T-cell (primary cell): ENCODE measurements at regions not wholly inside any gene's neighbourhood (a gene's known extent, or its start where the extent isn't known, plus 50 kb on each side); places are given as distances from the start of the nearest gene placed in this dataset.

Experiments used
- ATAC-seq, 4 experiments: fragments of 200-7000 bp in 3 of 4; fragments of 150-1000 bp in 1 of 4; cut with Tn5 transposase; replicated peaks in 1 of 4; 1 replicate in 3 of 4; 2 replicates in 1 of 4; pipeline ENCODE4 v1.10.0; 2021; ENCODE audit warnings: moderate library complexity in 3 of 4, mild to moderate bottlenecking in 2 of 4, moderate number of reproducible peaks in 1 of 4
- CTCF ChIA-PET, 2 donors: fragments of 300-600 bp; sonication (Branson Sonifier 250); formaldehyde crosslinking; loops; one replicate each; lab custom pipeline; 2022; ENCODE audit warnings: antibody characterized with exemption in 2 of 2; lab: Charles Lee
- POLR2A ChIA-PET, 2 donors: fragments of 300-600 bp; sonication (Branson Sonifier 250); formaldehyde crosslinking; loops; one replicate each; lab custom pipeline; 2022; ENCODE audit warnings: antibody characterized with exemption in 2 of 2; lab: Charles Lee
- DNase-seq, 35 experiments: peaks; one replicate each; pipeline versions ENCODE4 v3.0.0 to v3.0.0-alpha.2; 2013 to 2023
- H3K27ac ChIP-seq: one replicate; pipeline ENCODE4 v1.5.1; 2013; ENCODE audit warnings: low read length
- H3K27me3 ChIP-seq, 2 experiments: replicated peaks in 1 of 2; 1 replicate in 1 of 2; 2 replicates in 1 of 2; pipeline versions ENCODE4 v1.6.1 to v1.7.0; 2013; ENCODE audit warnings: low read length in 1 of 2, mixed read lengths in 1 of 2; ENCODE audit not compliant: control insufficient read depth in 2 of 2, insufficient read depth in 2 of 2; ENCODE audit errors: extremely low read depth in 1 of 2
- H3K36me3 ChIP-seq, 2 donors: 1 replicate in 1 of 2; 2 replicates in 1 of 2; pipeline versions ENCODE4 v1.6.1 to v1.7.0; 2013; ENCODE audit warnings: low read length in 1 of 2; ENCODE audit not compliant: control insufficient read depth in 2 of 2, insufficient read depth in 1 of 2; ENCODE audit errors: extremely low read depth in 1 of 2
- H3K4me1 ChIP-seq, 2 experiments: 1 replicate in 1 of 2; 2 replicates in 1 of 2; pipeline versions ENCODE4 v1.6.1 to v1.7.0; 2013; ENCODE audit warnings: low read length in 2 of 2, mixed read lengths in 1 of 2; ENCODE audit not compliant: insufficient read depth in 2 of 2, control insufficient read depth in 1 of 2; ENCODE audit errors: extremely low read depth in 1 of 2
- H3K4me3 ChIP-seq, 2 donors: 1 replicate in 1 of 2; 2 replicates in 1 of 2; pipeline versions ENCODE4 v1.5.1 to v1.7.0; 2013; ENCODE audit warnings: mild to moderate bottlenecking in 2 of 2, low read length in 1 of 2, moderate library complexity in 1 of 2; ENCODE audit not compliant: control insufficient read depth in 1 of 2; ENCODE audit errors: extremely low read depth in 1 of 2
- H3K9me3 ChIP-seq: 2 replicates; pipeline ENCODE4 v1.7.0; 2013
- H3K27ac Mint-ChIP-seq, 2 donors: one replicate each; pipeline ENCODE4 v1.8.0; 2020 to 2021; ENCODE audit warnings: mild to moderate bottlenecking in 2 of 2, mixed read lengths in 2 of 2
- H3K27me3 Mint-ChIP-seq, 2 donors: one replicate each; pipeline ENCODE4 v1.8.0; 2021 to 2022; ENCODE audit warnings: mixed read lengths in 2 of 2
- H3K36me3 Mint-ChIP-seq: one replicate; pipeline ENCODE4 v1.8.0; 2021; ENCODE audit warnings: mixed read lengths
- H3K4me1 Mint-ChIP-seq, 3 donors: one replicate each; pipeline ENCODE4 v1.8.0; 2020 to 2022; ENCODE audit warnings: mixed read lengths in 3 of 3, mild to moderate bottlenecking in 1 of 3
- H3K4me3 Mint-ChIP-seq, 3 donors: one replicate each; pipeline ENCODE4 v1.8.0; 2020 to 2022; ENCODE audit warnings: mild to moderate bottlenecking in 3 of 3, mixed read lengths in 3 of 3, moderate library complexity in 3 of 3
- H3K9me3 Mint-ChIP-seq, 3 donors: one replicate each; pipeline ENCODE4 v1.8.0; 2020 to 2022; ENCODE audit warnings: mixed read lengths in 3 of 3
- WGBS: methylation state at CpG from one replicate; pipeline ENCODE4 v1.1.5; 2013; ENCODE audit warnings: missing lambda C conversion rate; ENCODE audit not compliant: insufficient coverage; 5-methylcytosine and 5-hydroxymethylcytosine counted together

DNA sequence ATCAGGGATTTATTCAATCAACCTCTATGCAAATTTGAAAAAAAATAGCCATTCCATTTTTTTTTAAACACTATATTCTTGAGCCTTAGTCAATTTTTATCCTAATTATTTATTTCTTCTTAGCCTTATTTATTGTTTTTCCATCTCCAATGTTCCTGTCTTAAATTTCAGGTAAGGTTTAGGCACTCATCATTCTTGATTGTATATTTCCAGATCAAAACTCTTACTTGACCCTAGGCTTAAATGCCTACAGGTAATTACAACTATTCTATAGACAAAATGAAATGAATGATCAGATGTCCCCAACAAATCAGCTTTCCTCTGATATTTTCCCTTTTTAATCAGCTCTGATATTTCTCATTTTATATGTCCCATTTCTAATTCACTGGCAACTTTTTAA lies 402.6 kb upstream of the EPHA7 start:
- Mint-ChIP-seq H3K9me3 (peaks cover 0 to 13% (median 6%) of the 10 kb centered on the region in 3 donors), H3K4me3 (no peak overlapping the region), H3K4me1 (no peaks in the 10 kb centered on the region), H3K27me3 (no peaks in the 10 kb centered on the region), H3K27ac (no peak overlapping the region), H3K36me3 (no peaks in the 10 kb centered on the region)
- no peak for ATAC-seq
- Histone ChIP-seq H3K36me3 (no peaks in the 10 kb centered on the region), H3K9me3 (no peaks in the 10 kb centered on the region), H3K4me3 (no peak overlapping the region), H3K27ac (no peak overlapping the region), H3K4me1 (no peaks in the 10 kb centered on the region), H3K27me3 (no peaks in the 10 kb centered on the region)
- ChIA-PET POLR2A (no interaction called here), CTCF (no interaction called here)
- no peak for DNase-seq

DNA sequence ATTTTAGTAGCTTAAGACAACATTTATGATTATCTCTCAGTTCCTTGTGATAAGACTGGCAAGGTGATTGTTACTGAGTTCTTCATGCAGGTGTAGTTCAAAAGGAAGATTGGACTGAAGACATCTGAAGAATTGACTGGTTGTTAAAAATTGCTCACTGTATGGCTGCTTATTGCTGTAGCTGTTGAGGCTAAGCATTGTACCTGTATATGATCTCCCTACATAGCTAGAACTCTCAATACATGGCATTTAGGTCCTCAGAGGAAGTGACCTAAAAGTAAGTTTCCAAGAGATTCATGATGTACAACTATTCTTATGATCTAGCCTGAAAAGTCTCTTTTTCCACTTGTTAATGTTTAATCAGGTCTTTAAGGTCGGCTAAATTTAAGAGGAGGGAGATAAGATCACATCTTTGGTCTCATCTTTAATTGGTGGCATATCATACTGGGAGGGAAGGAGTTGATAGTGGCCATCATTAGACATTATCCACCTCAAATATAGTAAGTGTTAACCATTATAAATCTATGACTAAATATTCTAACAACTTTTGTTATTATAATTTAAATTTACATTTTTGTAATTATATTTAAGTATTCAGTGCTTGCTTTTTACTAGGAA lies 401.2 kb upstream of the EPHA7 start:
- Histone ChIP-seq H3K27me3 (no peaks in the 10 kb centered on the region), H3K27ac (no peak overlapping the region), H3K36me3 (no peaks in the 10 kb centered on the region), H3K4me3 (no peak overlapping the region), H3K9me3 (no peaks in the 10 kb centered on the region), H3K4me1 (no peaks in the 10 kb centered on the region)
- Mint-ChIP-seq H3K4me1 (no peaks in the 10 kb centered on the region), H3K9me3 (peaks cover 0 to 14% (median 6%) of the 10 kb centered on the region in 3 donors), H3K36me3 (no peaks in the 10 kb centered on the region), H3K27me3 (no peaks in the 10 kb centered on the region), H3K27ac (no peak overlapping the region), H3K4me3 (no peak overlapping the region)
- POLR2A ChIA-PET: no interaction called here
- no CpG with 5 or more reads among the region's 1 CpG for WGBS
- CTCF ChIA-PET: no interaction called here
- ATAC-seq (no peak), DNase-seq (no peak)

DNA sequence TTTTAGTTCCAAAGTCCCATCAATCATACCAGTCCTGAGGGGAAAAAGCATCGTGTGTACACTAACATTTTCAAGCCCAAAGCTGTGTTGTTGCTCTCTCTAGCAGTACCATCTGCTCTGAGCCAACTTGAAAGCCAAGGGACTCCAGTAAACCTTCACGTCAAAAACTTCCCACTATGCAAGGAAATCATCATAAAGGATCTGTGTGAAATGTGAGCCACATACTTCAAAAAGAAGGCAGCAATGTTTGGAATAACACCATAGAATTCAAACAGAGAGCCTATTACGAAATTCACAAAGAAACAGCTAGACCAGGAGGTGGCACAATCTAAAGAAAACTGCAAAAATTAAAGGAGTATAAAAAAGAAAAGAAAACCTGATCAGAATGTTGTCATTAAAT lies 399.8 kb upstream of the EPHA7 start:
- Histone ChIP-seq H3K4me3 (no peak overlapping the region), H3K27ac (no peak overlapping the region), H3K36me3 (no peaks in the 10 kb centered on the region), H3K9me3 (no peaks in the 10 kb centered on the region), H3K4me1 (no peaks in the 10 kb centered on the region), H3K27me3 (no peaks in the 10 kb centered on the region)
- no peaks in the 10 kb centered on the region for H3K36me3 Mint-ChIP-seq
- no peak overlapping the region for H3K27ac Mint-ChIP-seq
- no peaks in the 10 kb centered on the region for H3K27me3 Mint-ChIP-seq
- H3K9me3 Mint-ChIP-seq: peaks cover 0 to 14% (median 6%) of the 10 kb centered on the region in 3 donors
- H3K4me1 Mint-ChIP-seq: no peaks in the 10 kb centered on the region
- ATAC-seq (no peak), DNase-seq (no peak)
- H3K4me3 Mint-ChIP-seq: no peak overlapping the region
- WGBS: no CpG with 5 or more reads among the region's 3 CpGs
- ChIA-PET POLR2A (no interaction called here), CTCF (no interaction called here)

GRCh38 chr6:93817937-93818336 lies 398.6 kb upstream of the EPHA7 start:
- Histone ChIP-seq H3K4me3 (no peak overlapping the region), H3K36me3 (no peaks in the 10 kb centered on the region), H3K9me3 (no peaks in the 10 kb centered on the region), H3K4me1 (no peaks in the 10 kb centered on the region), H3K27me3 (no peaks in the 10 kb centered on the region), H3K27ac (no peak overlapping the region)
- ChIA-PET CTCF (interaction anchor here in 1 of 2 donors (0.6 kb wide), 1 partner anchor 40 kb away, joined by 3 read pairs; no protein-coding TSS in a partner anchor), POLR2A (no interaction called here)
- ATAC-seq (no peak), DNase-seq (no peak)
- H3K9me3 Mint-ChIP-seq: peaks cover 0 to 14% (median 6%) of the 10 kb centered on the region in 3 donors
- no peaks in the 10 kb centered on the region for H3K36me3 Mint-ChIP-seq
- no peaks in the 10 kb centered on the region for H3K27me3 Mint-ChIP-seq
- no peak overlapping the region for H3K27ac Mint-ChIP-seq
- no peaks in the 10 kb centered on the region for H3K4me1 Mint-ChIP-seq
- H3K4me3 Mint-ChIP-seq: no peak overlapping the region

- Histone ChIP-seq H3K27ac (no peak overlapping the region), H3K4me1 (no peaks in the 10 kb centered on the region), H3K9me3 (peaks cover 2% of the 10 kb centered on the region), H3K27me3 (no peaks in the 10 kb centered on the region), H3K4me3 (no peak overlapping the region), H3K36me3 (no peaks in the 10 kb centered on the region)
- no peak for DNase-seq
- no peaks in the 10 kb centered on the region for H3K4me1 Mint-ChIP-seq
- no peak overlapping the region for H3K4me3 Mint-ChIP-seq
- no peaks in the 10 kb centered on the region for H3K27me3 Mint-ChIP-seq
- ATAC-seq: no peak
- WGBS: 64% methylated on average over 3 of the region's 4 CpGs
- H3K36me3 Mint-ChIP-seq: no peaks in the 10 kb centered on the region
- no peak overlapping the region for H3K27ac Mint-ChIP-seq
- peaks cover 7 to 22% (median 11%) of the 10 kb centered on the region in 3 donors for H3K9me3 Mint-ChIP-seq
- POLR2A ChIA-PET: no interaction called here
- CTCF ChIA-PET: no interaction called here
Observed at GRCh38 chr6:93806409-93807270, 387.3 kb upstream of the EPHA7 start.

DNA sequence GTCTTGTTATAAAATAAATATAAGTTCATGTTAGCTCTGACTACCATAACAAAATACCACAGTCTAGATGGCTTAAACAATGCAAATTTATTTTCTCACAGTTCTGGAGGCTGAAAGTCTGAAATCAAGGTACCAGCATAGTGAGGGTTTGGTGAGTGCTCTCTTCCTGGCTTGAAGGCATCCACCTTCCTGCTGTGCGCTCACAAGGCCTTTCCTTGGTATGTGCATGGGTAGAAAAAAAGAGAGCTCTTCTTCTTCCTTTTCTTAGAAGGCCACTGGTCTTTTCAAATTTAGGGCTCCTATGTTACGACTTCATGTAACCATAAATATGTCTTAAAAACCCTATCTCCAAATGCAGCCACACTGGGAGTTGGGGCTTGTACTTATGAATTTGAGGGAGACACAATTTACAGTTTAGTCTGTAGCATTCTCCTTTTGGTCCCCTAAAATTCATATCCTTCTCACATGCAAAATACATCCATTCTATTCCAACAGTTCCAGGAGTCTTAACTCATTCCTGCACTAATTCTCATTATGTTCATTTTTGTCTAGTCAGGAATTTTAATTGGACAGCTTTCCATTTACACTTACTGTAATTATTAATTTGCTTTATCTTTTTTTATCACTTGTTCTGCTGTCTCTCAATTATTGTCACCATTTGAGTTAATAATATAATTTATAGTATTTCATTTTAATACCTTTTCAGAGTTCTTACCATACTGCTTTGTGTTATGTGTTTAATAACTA lies 381.9 kb upstream of the EPHA7 start:
- CTCF ChIA-PET: no interaction called here
- Mint-ChIP-seq H3K9me3 (peaks cover 0 to 11% (median 4%) of the 10 kb centered on the region in 3 donors), H3K36me3 (no peaks in the 10 kb centered on the region), H3K4me3 (no peak overlapping the region), H3K27ac (no peak overlapping the region), H3K27me3 (no peaks in the 10 kb centered on the region), H3K4me1 (no peaks in the 10 kb centered on the region)
- Histone ChIP-seq H3K4me3 (no peak overlapping the region), H3K4me1 (no peaks in the 10 kb centered on the region), H3K27ac (no peak overlapping the region), H3K36me3 (no peaks in the 10 kb centered on the region), H3K27me3 (no peaks in the 10 kb centered on the region), H3K9me3 (no peaks in the 10 kb centered on the region)
- no peak for DNase-seq
- no CpG with 5 or more reads among the region's 2 CpGs for WGBS
- POLR2A ChIA-PET: no interaction called here
- no peak for ATAC-seq
